Small intestine (tissue), 7 donors: ENCODE measurements at regions not wholly inside any gene's neighbourhood (a gene's known extent, or its start where the extent isn't known, plus 50 kb on each side); places are given as distances from the start of the nearest gene placed in this dataset.

ENCODE experiments used
- DNase-seq, 2 donors: peaks; one replicate each; pipeline versions ENCODE4 v3.0.0 to v3.0.0-alpha.2; 2013
- FAIRE-seq: peaks from 2 replicates; lab custom pipeline; 2012; peaks lifted over from hg19 to GRCh38; lab: Jason Lieb, UNC
- H3K27ac ChIP-seq, 3 donors: one replicate each; pipeline ENCODE4 v1.5.1; 2013; ENCODE audit warnings: low read length in 2 of 3, mild to moderate bottlenecking in 2 of 3, control low read depth in 1 of 3, inconsistent platforms in 1 of 3, low read depth in 1 of 3, moderate library complexity in 1 of 3
- H3K27me3 ChIP-seq, 3 donors: one replicate each; pipeline ENCODE4 v1.6.1; 2013; ENCODE audit warnings: low read length in 3 of 3, inconsistent platforms in 1 of 3; ENCODE audit not compliant: control insufficient read depth in 3 of 3, insufficient read depth in 3 of 3
- H3K36me3 ChIP-seq, 3 donors: one replicate each; pipeline ENCODE4 v1.6.1; 2013; ENCODE audit warnings: low read length in 3 of 3, inconsistent platforms in 1 of 3, low read depth in 1 of 3, mild to moderate bottlenecking in 1 of 3, moderate library complexity in 1 of 3; ENCODE audit not compliant: control insufficient read depth in 3 of 3, insufficient read depth in 2 of 3
- H3K4me1 ChIP-seq, 3 donors: one replicate each; pipeline ENCODE4 v1.6.1; 2013; ENCODE audit warnings: low read length in 2 of 3, inconsistent platforms in 1 of 3, low read depth in 1 of 3, mild to moderate bottlenecking in 1 of 3, moderate library complexity in 1 of 3; ENCODE audit not compliant: control insufficient read depth in 3 of 3, insufficient read depth in 2 of 3
- H3K4me3 ChIP-seq, 3 donors: one replicate each; pipeline ENCODE4 v1.5.1; 2013; ENCODE audit warnings: low read length in 3 of 3, control low read depth in 1 of 3, inconsistent platforms in 1 of 3, low read depth in 1 of 3, mild to moderate bottlenecking in 1 of 3, moderate library complexity in 1 of 3
- H3K9me3 ChIP-seq, 2 donors: one replicate each; pipeline ENCODE4 v1.6.1; 2013; ENCODE audit warnings: low read depth in 1 of 2, low read length in 1 of 2; ENCODE audit not compliant: control insufficient read depth in 2 of 2, insufficient read depth in 1 of 2
- WGBS, 3 donors: extraction: QIAGEN DNeasy Blood & Tissue Kit; methylation state at CpG; one replicate each; pipeline ENCODE4 v1.1.7; 2013; 5-methylcytosine and 5-hydroxymethylcytosine counted together
- donor health status: healthy with polysubstance abuse.
- donor health status: control.
- donor health status: control.
- donor health status: Bipolar disorder and iron deficiency.
- donor health status: healthy.

- FAIRE-seq: no peak
- no peaks in the 10 kb centered on the region for H3K4me1 ChIP-seq
These were observed 484.8 kb upstream of the TSHZ3 start for GRCh38 chr19:31834070-31834469.

GRCh38 chr19:31838163-31838815, 489.1 kb upstream of the TSHZ3 start:
- FAIRE-seq: no peak
- H3K4me1 ChIP-seq: no peaks in the 10 kb centered on the region
- no peaks in the 10 kb centered on the region for H3K27me3 ChIP-seq
- peaks cover 0 to 14% of the 10 kb centered on the region in 2 donors for H3K9me3 ChIP-seq
- 43 to 55% (median 48%) methylated on average over 11 of the region's 11 CpGs for WGBS, 3 donors
- no peaks in the 10 kb centered on the region for H3K36me3 ChIP-seq
- no peak for DNase-seq
- no peak overlapping the region for H3K27ac ChIP-seq
- H3K4me3 ChIP-seq: no peak overlapping the region

More at GRCh38 chr19:31834070-31834469, 484.8 kb upstream of the TSHZ3 start:
- H3K4me3 ChIP-seq: no peak overlapping the region
- no peak for DNase-seq
- H3K27me3 ChIP-seq: no peaks in the 10 kb centered on the region
- peaks cover 0 to 6% of the 10 kb centered on the region in 2 donors for H3K9me3 ChIP-seq
- H3K27ac ChIP-seq: no peak overlapping the region
- no peaks in the 10 kb centered on the region for H3K36me3 ChIP-seq

GRCh38 chr19:31840371-31840770, 491.1 kb upstream of the TSHZ3 start:
- no peaks in the 10 kb centered on the region for H3K36me3 ChIP-seq
- 91 to 92% (median 91%) methylated on average over 2 of the region's 2 CpGs for WGBS, 3 donors
- FAIRE-seq (no peak), DNase-seq (no peak)
- H3K4me3 ChIP-seq: no peak overlapping the region
- H3K9me3 ChIP-seq: peaks cover 0 to 8% of the 10 kb centered on the region in 2 donors
- H3K27ac ChIP-seq: no peak overlapping the region
- no peaks in the 10 kb centered on the region for H3K27me3 ChIP-seq
- no peaks in the 10 kb centered on the region for H3K4me1 ChIP-seq

DNA sequence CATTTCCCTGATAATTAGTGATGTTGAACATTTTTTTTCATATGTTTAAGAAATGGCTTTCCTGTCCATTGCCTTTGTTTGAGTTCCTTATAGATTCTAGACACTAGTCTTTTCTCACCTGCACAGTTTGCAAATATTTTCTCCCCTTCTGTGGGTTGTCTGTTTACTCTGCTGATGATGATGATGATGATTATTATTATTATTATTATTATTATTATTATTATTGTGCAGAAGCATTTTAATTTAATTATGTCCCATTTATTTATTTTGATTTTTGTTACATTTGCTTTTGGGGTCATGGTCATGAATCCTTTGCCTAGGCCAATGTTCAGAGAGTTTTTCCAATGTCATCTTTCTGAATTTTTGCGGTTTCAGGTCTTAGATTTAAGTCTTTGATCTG, 492.5 kb upstream of the TSHZ3 start:
- 54 to 77% (median 55%) methylated on average over 1 of the region's 1 CpG for WGBS, 3 donors

GRCh38 chr19:31863122-31863521, 482.3 kb upstream of the ZNF507 start:
- H3K36me3 ChIP-seq: no peaks in the 10 kb centered on the region
- WGBS, 3 donors: 77 to 80% (median 77%) methylated on average over 3 of the region's 3 CpGs
- FAIRE-seq: no peak

More for the DNA sequence above, 492.5 kb upstream of the TSHZ3 start:
- Histone ChIP-seq H3K36me3 (no peaks in the 10 kb centered on the region), H3K9me3 (peaks cover 0 to 8% of the 10 kb centered on the region in 2 donors), H3K4me3 (no peak overlapping the region), H3K4me1 (no peaks in the 10 kb centered on the region), H3K27me3 (no peaks in the 10 kb centered on the region), H3K27ac (no peak overlapping the region)
- DNase-seq (no peak), FAIRE-seq (no peak)

GRCh38 chr19:31874313-31874712, 471.1 kb upstream of the ZNF507 start:
- H3K36me3 ChIP-seq: no peaks in the 10 kb centered on the region
- H3K4me3 ChIP-seq: no peak overlapping the region
- H3K27ac ChIP-seq: no peak overlapping the region
- H3K9me3 ChIP-seq: no peaks in the 10 kb centered on the region
- 89 to 92% (median 92%) methylated on average over 4 of the region's 4 CpGs for WGBS, 3 donors
- no peaks in the 10 kb centered on the region for H3K27me3 ChIP-seq
- DNase-seq (no peak), FAIRE-seq (no peak)
- H3K4me1 ChIP-seq: no peaks in the 10 kb centered on the region

More at GRCh38 chr19:31863122-31863521, 482.3 kb upstream of the ZNF507 start:
- DNase-seq: no peak
- no peaks in the 10 kb centered on the region for H3K9me3 ChIP-seq
- no peak overlapping the region for H3K27ac ChIP-seq
- no peaks in the 10 kb centered on the region for H3K27me3 ChIP-seq
- H3K4me3 ChIP-seq: no peak overlapping the region
- H3K4me1 ChIP-seq: no peaks in the 10 kb centered on the region

DNA sequence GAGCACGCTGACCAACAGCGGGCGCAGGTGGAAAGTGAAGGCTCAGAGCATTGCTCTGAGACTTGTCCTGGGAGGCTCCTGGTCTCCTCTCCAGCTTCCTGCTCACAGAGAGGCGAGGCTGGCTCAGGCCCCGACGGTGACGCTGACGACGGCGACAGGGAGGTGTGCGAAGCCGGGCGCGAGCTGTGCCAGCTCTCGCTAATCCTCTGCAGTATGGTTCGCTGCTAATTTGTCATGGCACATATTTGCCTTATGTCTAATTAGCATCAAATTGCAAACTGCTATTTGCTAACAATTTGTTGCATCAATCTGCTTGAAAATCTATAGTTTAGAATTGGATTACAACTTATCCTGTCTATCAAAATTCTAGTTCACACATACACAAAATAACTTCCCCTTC, 469.8 kb upstream of the ZNF507 start:
- no peaks in the 10 kb centered on the region for H3K9me3 ChIP-seq
- no peaks in the 10 kb centered on the region for H3K4me1 ChIP-seq
- FAIRE-seq: no peak
- no peak overlapping the region for H3K4me3 ChIP-seq
- H3K36me3 ChIP-seq: no peaks in the 10 kb centered on the region
- H3K27me3 ChIP-seq: no peaks in the 10 kb centered on the region
- no peak overlapping the region for H3K27ac ChIP-seq
- no peak for DNase-seq
- 92 to 93% (median 93%) methylated on average over 16 of the region's 16 CpGs for WGBS, 3 donors

- Histone ChIP-seq H3K36me3 (no peaks in the 10 kb centered on the region), H3K27ac (no peak overlapping the region), H3K4me3 (no peak overlapping the region), H3K9me3 (no peaks in the 10 kb centered on the region), H3K27me3 (no peaks in the 10 kb centered on the region), H3K4me1 (no peaks in the 10 kb centered on the region)
- no peak for DNase-seq
- FAIRE-seq: no peak
- WGBS, 3 donors: 50 to 73% (median 58%) methylated on average over 2 of the region's 2 CpGs
These were observed 465.1 kb upstream of the ZNF507 start for GRCh38 chr19:31880283-31880682.

GRCh38 chr19:31881988-31882387, 463.4 kb upstream of the ZNF507 start:
- H3K9me3 ChIP-seq: no peaks in the 10 kb centered on the region
- no peaks in the 10 kb centered on the region for H3K36me3 ChIP-seq
- H3K27me3 ChIP-seq: no peaks in the 10 kb centered on the region
- 83 to 89% (median 87%) methylated on average over 7 of the region's 7 CpGs for WGBS, 3 donors
- H3K4me3 ChIP-seq: no peak overlapping the region
- no peak overlapping the region for H3K27ac ChIP-seq
- FAIRE-seq: no peak
- H3K4me1 ChIP-seq: no peaks in the 10 kb centered on the region
- no peak for DNase-seq
